ENCODE measurements at regions not wholly inside any gene's neighbourhood (a gene's known extent, or its start where the extent isn't known, plus 50 kb on each side); places are given as distances from the start of the nearest gene placed in this dataset.

GRCh38 chr10:130888493-130888892, 423.0 kb downstream of the TCERG1L start:
- TF ChIP-seq EZH2 (IDR thresholded peaks at IDR 0.05; ENCODE audit: low read length) = no peak
- no peak for TF ChIP-seq CTCF (optimal IDR thresholded peaks at IDR 0.05 in 1 of 3, IDR thresholded peaks at IDR 0.05 in 1 of 3, conservative IDR thresholded peaks at IDR 0.05 in 1 of 3; ENCODE audit: extremely low read depth in 1 of 3, insufficient read depth in 2 of 3, low read length in 3 of 3)
- H3K9me3 ChIP-seq (ENCODE audit: control insufficient read depth, low read depth, low read length) = peaks cover 5% of the 10 kb centered on the region
- FAIRE-seq = no peak

GRCh38 chr10:130889240-130889639, 422.3 kb downstream of the TCERG1L start:
- no peaks in the 10 kb centered on the region for H3K9me1 ChIP-seq (ENCODE audit: control insufficient read depth, extremely low read depth, insufficient read depth, low read length)
- H3K27ac ChIP-seq (ENCODE audit: control insufficient read depth, insufficient read depth, low read length) = no peak overlapping the region
- dilution Hi-C loops (cut with MboI; ENCODE audit: extremely low pct_ligation_motif_present, low sequenced_read_pairs) = no loop called here
- H2AFZ ChIP-seq (ENCODE audit: control insufficient read depth, low read length) = no peak overlapping the region
- H3K4me1 ChIP-seq (ENCODE audit: control insufficient read depth, extremely low read depth, insufficient read depth, low read length) = no peaks in the 10 kb centered on the region
- H4K20me1 ChIP-seq (ENCODE audit: control insufficient read depth, extremely low read depth, insufficient read depth, low read length) = no peaks in the 10 kb centered on the region
- H3K9me3 ChIP-seq (ENCODE audit: control insufficient read depth, low read depth, low read length) = peaks cover 5% of the 10 kb centered on the region
- TF ChIP-seq CTCF (optimal IDR thresholded peaks at IDR 0.05 in 1 of 3, IDR thresholded peaks at IDR 0.05 in 1 of 3, conservative IDR thresholded peaks at IDR 0.05 in 1 of 3; ENCODE audit: extremely low read depth in 1 of 3, insufficient read depth in 2 of 3, low read length in 3 of 3) (no peak), EZH2 (IDR thresholded peaks at IDR 0.05; ENCODE audit: low read length) (no peak)
- no peak overlapping the region for H3K4me2 ChIP-seq (ENCODE audit: control insufficient read depth, extremely low read depth, insufficient read depth, low read depth, low read length)
- H3K4me3 ChIP-seq (ENCODE audit: control insufficient read depth in 2 of 3, extremely low read depth in 1 of 3, insufficient read depth in 2 of 3, low read depth in 1 of 3, low read length in 3 of 3) = no peak overlapping the region
- no peak for FAIRE-seq
- DNase-seq (ENCODE audit: low read depth, low spot score) = no peak
- no peak overlapping the region for H3K9ac ChIP-seq (ENCODE audit: control insufficient read depth, extremely low read depth, insufficient read depth, low read length)
- no peaks in the 10 kb centered on the region for H3K79me2 ChIP-seq (ENCODE audit: control insufficient read depth, insufficient read depth, low read length)
- H3K36me3 ChIP-seq (ENCODE audit: control insufficient read depth in 2 of 2, extremely low read depth in 1 of 2, insufficient read depth in 2 of 2, low read length in 2 of 2) = no peaks in the 10 kb centered on the region
- H3K27me3 ChIP-seq (ENCODE audit: control insufficient read depth, extremely low read depth, insufficient read depth, low read length) = no peaks in the 10 kb centered on the region

More at GRCh38 chr10:130888493-130888892, 423.0 kb downstream of the TCERG1L start:
- no peak overlapping the region for H3K4me2 ChIP-seq (ENCODE audit: control insufficient read depth, extremely low read depth, insufficient read depth, low read depth, low read length)
- H3K79me2 ChIP-seq (ENCODE audit: control insufficient read depth, insufficient read depth, low read length) = no peaks in the 10 kb centered on the region
- no peak for DNase-seq (ENCODE audit: low read depth, low spot score)
- no peaks in the 10 kb centered on the region for H3K27me3 ChIP-seq (ENCODE audit: control insufficient read depth, extremely low read depth, insufficient read depth, low read length)
- no peaks in the 10 kb centered on the region for H3K9me1 ChIP-seq (ENCODE audit: control insufficient read depth, extremely low read depth, insufficient read depth, low read length)
- H3K9ac ChIP-seq (ENCODE audit: control insufficient read depth, extremely low read depth, insufficient read depth, low read length) = no peak overlapping the region
- no peak overlapping the region for H3K4me3 ChIP-seq (ENCODE audit: control insufficient read depth in 2 of 3, extremely low read depth in 1 of 3, insufficient read depth in 2 of 3, low read depth in 1 of 3, low read length in 3 of 3)
- no peaks in the 10 kb centered on the region for H3K4me1 ChIP-seq (ENCODE audit: control insufficient read depth, extremely low read depth, insufficient read depth, low read length)
- no peak overlapping the region for H3K27ac ChIP-seq (ENCODE audit: control insufficient read depth, insufficient read depth, low read length)
- dilution Hi-C loops (cut with MboI; ENCODE audit: extremely low pct_ligation_motif_present, low sequenced_read_pairs) = no loop called here
- H2AFZ ChIP-seq (ENCODE audit: control insufficient read depth, low read length) = no peak overlapping the region
- no peaks in the 10 kb centered on the region for H4K20me1 ChIP-seq (ENCODE audit: control insufficient read depth, extremely low read depth, insufficient read depth, low read length)
- H3K36me3 ChIP-seq (ENCODE audit: control insufficient read depth in 2 of 2, extremely low read depth in 1 of 2, insufficient read depth in 2 of 2, low read length in 2 of 2) = no peaks in the 10 kb centered on the region
